CD4-positive, alpha-beta T cell treated with Interleukin-17A for 4 hours (primary cell): ENCODE measurements at regions not wholly inside any gene's neighbourhood (a gene's known extent, or its start where the extent isn't known, plus 50 kb on each side); places are given as distances from the start of the nearest gene placed in this dataset.

Source experiments
- DNase-seq: peaks from one replicate; pipeline ENCODE4 v3.0.0-alpha.2; 2020; ENCODE audit warnings: mixed read lengths

DNA sequence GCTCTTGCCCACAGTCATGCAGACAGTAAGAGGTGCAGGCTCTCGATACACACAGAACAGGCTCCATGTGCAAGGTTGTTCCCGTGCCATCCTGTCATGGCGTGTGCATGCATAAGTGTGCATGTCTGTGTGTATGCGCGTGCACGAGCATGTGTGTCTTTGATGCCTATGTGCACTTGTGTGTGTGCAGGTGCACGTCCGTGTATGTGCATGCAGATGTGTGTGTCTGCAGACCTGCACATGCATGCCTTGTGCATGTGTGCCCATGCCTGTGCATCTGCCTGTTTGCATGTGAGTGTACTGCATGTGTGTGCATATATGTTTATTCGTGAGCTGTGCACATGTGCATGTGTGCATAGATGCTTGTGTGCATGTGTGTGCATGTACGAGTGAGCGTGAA, 309.8 kb downstream of the TMEM121 start:
- no peak for DNase-seq

GRCh38 chr14:105836730-105837129, 310.3 kb downstream of the TMEM121 start:
- DNase-seq = no peak

DNA sequence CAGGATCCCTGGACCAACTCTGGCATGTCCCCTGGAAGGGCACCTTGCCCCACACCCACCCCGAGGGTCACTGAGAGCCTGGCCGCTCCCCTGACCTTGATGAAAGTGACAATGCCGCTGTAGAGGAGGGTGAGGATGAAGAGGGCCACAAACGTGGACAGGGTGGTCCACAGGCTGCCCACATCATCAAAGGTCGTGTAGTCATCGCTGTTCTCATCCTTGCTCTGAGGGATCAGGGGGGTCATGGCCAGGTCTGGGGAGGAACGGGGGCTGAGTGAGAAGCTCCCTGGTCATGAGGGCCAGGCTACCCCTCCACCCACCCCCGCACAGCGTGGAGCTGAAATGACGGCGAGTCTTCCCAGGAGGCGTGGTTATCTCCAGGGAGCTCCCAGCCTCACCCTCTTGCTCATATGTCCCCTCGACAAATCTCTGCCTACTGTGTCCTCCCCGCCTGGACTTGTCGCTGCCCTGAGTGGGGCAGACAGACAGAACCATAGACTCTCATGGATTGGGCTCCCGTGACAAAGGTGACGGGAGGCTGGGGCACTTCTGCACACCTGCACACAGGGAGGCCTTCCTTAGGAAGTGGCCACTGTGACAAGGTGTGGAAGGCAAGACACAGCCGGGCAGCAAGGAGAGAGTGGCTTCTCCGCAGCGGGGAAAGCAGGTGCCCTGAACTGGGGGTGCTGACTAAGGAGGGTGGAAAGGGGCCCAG, 311.1 kb downstream of the TMEM121 start:
- no peak for DNase-seq

GRCh38 chr14:105838107-105838506, 311.7 kb downstream of the TMEM121 start:
- DNase-seq = no peak

- DNase-seq = no peak
Observed at GRCh38 chr14:105838591-105839424, 312.4 kb downstream of the TMEM121 start.

GRCh38 chr14:105839425-105840265, 313.3 kb downstream of the TMEM121 start:
- no peak for DNase-seq

GRCh38 chr14:105840266-105841021, 314.1 kb downstream of the TMEM121 start:
- DNase-seq = no peak

- DNase-seq = no peak
Observed at GRCh38 chr14:105841022-105842009, 314.9 kb downstream of the TMEM121 start.

DNA sequence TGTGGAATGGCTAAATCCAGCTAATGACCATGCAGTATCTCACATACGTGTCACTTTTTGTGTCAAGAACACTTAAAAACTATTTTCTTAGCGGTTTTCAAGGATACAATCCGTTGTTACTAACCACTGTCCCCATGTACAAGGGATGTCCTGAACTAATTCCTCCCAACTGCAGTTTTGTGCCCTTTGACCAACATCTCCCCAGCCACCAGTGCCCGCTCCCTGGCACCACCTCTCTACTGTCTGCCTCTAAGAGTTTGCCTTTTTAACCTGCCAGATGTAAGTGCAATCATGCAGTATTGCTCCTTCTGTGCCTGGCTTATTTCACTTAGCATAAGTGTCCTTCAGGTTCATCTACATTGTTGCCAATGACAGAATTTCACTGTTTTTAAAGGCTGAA, 315.7 kb downstream of the TMEM121 start:
- no peak for DNase-seq

DNA sequence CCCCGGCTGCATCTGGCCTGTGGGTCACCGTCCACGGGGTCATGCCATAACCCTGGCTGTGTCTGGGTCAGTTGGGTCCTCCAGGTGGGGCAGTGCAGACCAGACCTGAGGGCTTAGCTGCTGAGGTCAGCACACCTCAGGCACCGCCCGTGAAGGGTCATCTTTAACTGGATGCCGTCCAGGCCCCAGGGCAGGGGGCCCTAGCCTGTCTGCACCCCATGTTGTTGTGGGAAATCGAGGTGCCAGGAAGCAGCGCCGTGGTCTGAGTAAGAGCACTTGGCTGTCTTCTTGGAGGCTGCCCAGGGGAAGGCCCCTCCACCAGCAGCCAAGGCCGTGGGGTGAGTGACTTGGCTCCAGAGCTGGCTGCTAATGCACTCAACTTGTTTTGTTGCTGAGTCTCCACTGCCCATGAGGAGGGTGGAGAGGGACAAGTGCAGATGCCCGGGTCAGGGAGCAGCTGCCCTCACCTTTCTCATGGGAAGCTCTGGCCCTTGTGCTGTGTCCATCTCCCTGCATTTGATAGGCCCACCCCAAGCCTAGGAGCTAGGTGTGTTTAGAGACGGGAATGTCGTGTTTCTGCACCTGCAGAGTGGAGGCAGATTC, 317.2 kb downstream of the TMEM121 start:
- no peak for DNase-seq

DNA sequence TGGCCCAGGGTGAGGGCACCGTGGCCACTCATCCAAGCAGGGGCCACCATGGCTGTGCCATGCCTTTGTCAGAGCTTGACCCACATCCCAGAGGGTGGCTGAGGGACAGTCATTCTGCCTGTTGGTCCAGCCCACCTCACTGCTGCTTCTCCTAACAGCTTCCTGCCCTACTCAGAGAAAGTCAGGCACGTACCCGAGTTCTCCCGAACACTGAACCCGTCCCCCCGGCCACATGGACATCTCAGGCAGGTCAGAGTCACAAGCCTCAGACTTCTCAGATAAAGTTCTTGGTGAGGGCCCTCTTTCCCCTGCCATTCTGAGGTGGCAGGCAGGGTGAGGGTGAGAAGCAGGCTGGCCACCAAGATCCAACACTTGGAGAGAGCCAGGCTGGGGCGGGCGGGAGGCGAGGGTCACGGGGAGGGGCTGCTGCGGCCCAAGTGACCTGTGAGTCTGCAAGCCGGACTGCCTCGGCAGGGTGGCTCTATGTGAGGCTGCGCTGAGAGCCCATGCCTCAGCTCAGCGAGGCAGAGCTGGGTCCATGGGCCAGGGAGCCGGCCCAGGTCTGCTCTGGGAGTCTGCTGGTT, 317.8 kb downstream of the TMEM121 start:
- DNase-seq = no peak

DNA sequence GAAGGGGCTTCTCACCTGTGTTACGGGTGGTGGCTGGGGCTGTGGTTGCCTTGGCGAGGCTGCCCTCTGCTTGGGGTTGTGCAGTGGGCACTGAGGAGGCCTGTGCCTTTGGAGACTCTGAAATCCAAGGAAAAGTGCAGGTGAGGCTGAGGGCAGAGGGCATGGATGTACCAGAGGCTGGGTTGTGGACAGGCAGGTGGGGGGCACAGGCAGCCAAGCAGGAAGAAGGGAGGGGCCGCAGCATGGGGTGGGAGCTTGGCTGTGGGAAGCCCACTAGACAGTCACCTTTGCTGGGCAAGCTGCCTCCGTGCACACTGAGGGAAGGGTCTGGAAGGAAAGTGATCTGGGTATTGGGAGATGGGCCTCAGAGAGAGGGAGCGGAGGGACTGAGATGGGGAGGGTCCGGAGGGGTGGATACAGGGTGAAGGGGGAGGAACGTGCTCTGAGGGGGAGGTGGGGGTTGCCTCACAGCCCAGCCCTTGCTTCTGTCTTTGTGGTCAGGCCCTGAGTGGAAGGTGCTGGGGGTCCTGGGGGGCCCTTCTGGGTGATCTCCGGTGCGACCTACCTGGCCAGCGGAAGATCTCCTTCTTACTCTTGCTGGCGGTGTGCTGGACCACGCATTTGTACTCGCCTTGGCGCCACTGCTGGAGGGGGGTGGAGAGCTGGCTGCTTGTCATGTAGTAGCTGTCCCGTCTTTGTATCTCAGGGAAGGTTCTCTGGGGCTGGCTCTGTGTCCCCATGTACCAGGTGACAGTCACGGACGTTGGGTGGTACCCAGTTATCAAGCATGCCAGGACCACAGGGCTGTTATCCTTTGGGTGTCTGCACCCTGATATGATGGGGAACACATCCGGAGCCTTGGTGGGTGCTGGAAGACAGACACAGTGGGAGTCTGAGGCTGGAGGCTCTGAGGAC, 318.7 kb downstream of the TMEM121 start:
- DNase-seq = no peak

DNA sequence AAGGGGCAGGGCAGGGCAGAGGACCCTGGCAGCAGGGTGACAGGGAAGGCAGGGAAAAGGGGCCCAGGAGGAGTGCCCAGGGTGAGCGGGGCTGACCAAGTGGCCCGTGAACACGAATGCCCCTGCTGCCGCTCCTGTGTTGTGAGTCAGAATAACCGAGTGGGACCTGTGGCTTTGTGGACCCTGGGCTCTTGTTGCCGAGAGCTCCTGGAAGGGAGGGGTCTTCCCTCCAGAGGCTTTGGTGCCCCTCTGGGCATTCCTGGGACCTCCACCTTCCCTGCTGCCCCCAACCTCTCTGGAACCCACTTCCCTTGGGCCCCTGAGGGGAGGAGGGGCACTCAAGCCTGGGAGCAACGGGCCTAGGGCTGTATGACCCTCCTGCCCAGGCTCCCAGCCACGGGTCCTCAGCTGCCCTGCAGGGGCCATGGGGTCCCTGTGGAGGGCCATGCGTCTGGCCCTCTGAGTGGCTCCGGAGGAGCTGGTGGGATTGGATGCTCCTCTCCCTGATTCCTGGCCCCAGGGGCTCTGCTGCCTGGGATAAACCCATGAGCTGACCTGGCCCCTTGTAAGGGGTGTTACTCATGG, 319.4 kb downstream of the TMEM121 start:
- DNase-seq = no peak

DNA sequence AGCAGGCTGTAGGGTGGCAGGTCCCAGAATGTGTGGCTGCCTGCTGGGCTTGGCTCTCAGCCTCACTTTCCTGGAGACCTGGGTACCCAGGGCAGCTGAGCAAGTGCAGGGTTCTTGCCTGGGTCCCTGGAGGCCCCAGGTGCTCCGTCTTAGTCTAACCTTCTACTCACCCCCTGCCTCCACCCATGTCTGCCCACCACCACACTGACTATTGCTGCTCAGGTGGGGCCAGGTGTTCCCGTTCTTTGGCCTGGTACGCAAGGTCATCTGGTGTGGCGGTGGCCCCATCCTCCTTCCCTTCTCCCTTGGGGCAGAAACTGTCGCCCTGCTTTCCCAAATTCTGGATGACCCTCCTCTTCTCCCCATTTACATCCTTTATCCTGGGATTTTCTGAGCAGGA, 319.9 kb downstream of the TMEM121 start:
- no peak for DNase-seq

GRCh38 chr14:105847400-105847799, 321.0 kb downstream of the TMEM121 start:
- no peak for DNase-seq

GRCh38 chr14:105848570-105848969, 322.2 kb downstream of the TMEM121 start:
- DNase-seq = no peak

GRCh38 chr14:105849933-105850626, 323.7 kb downstream of the TMEM121 start:
- no peak for DNase-seq

DNA sequence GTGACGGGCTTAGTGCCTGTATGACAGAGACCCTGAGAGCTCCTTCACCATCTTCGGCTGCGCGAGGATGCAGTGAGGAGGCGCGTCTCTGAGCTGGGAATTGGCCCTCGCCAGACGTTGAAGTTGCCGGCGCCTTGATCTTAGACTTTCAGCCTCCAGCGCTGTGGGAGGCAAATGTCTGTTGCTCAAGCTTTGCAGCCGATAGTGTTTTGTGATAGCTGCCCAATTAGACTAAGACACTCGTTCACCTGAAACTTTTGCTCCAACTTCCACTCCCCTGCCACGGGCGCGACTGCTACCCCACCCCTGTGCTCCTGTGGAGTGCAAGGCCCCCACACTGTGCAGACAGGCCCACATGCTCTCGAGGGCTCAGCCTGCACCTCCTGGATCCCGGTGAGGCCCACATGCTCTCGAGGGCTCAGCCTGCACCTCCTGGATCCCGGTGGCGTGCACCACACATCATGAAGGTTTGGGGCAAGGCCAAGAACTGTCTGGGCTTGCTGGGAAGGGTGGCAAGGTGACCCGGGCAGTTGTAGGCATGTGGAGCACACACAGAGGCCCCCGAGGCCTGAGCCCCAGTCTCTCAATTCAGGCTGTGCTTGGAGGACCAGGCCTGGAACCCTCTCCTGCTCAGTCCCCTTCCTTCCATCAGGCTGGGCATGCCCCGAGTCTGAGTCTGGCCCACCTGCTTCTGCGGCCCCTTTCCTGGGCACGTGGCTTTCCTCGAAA, 324.6 kb downstream of the TMEM121 start:
- no peak for DNase-seq
